Parathyroid adenoma (tissue), 2 donors: ENCODE measurements at regions not wholly inside any gene's neighbourhood (a gene's known extent, or its start where the extent isn't known, plus 50 kb on each side); places are given as distances from the start of the nearest gene placed in this dataset.

Source experiments
- H2AFZ ChIP-seq: fragments of 300-600 bp; sonication (generic); one replicate; pipeline ENCODE4 v1.7.0; 2017; ENCODE audit warnings: antibody characterized with exemption, mild to moderate bottlenecking
- H3K27ac ChIP-seq: fragments of 300-600 bp; sonication (generic); one replicate; pipeline ENCODE4 v1.7.0; 2017
- H3K27me3 ChIP-seq: fragments of 300-600 bp; sonication (generic); one replicate; pipeline ENCODE4 v1.7.0; 2017; ENCODE audit warnings: low read length; ENCODE audit not compliant: control insufficient read depth, insufficient read depth
- H3K36me3 ChIP-seq: fragments of 300-600 bp; sonication (generic); one replicate; pipeline ENCODE4 v1.7.0; 2017; ENCODE audit warnings: low read length; ENCODE audit not compliant: control insufficient read depth, insufficient read depth
- H3K4me1 ChIP-seq: fragments of 300-600 bp; sonication (generic); one replicate; pipeline ENCODE4 v1.7.0; 2017; ENCODE audit warnings: control low read depth
- H3K4me2 ChIP-seq: fragments of 300-600 bp; sonication (generic); one replicate; pipeline ENCODE4 v1.7.0; 2017; ENCODE audit warnings: low read length
- H3K4me3 ChIP-seq: fragments of 300-600 bp; sonication (generic); one replicate; pipeline ENCODE4 v1.7.0; 2017; ENCODE audit warnings: low read depth, low read length
- H3K79me2 ChIP-seq: fragments of 300-600 bp; sonication (generic); one replicate; pipeline ENCODE4 v1.7.0; 2017; ENCODE audit warnings: control low read depth
- H3K9ac ChIP-seq: fragments of 300-600 bp; sonication (generic); one replicate; pipeline ENCODE4 v1.7.0; 2017; ENCODE audit warnings: mild to moderate bottlenecking
- H3K9me3 ChIP-seq: fragments of 300-600 bp; sonication (generic); one replicate; pipeline ENCODE4 v1.7.0; 2017; ENCODE audit warnings: low read length; ENCODE audit not compliant: control insufficient read depth
- CTCF ChIP-seq: fragments of 300-600 bp; sonication (generic); IDR thresholded peaks from one replicate; pipeline ENCODE4 v1.7.0; 2017; ENCODE audit warnings: antibody characterized with exemption, mild to moderate bottlenecking
- donor health status: primary hyperparathyroidism.

GRCh38 chr20:48471176-48471575 lies 356.6 kb downstream of the PREX1 start:
- H3K27ac ChIP-seq: no peak overlapping the region
- H3K36me3 ChIP-seq: no peaks in the 10 kb centered on the region
- H3K27me3 ChIP-seq: no peaks in the 10 kb centered on the region
- no peak overlapping the region for H3K9ac ChIP-seq
- H3K4me3 ChIP-seq: no peak overlapping the region
- no peak overlapping the region for H3K4me2 ChIP-seq
- no peaks in the 10 kb centered on the region for H3K9me3 ChIP-seq
- H3K4me1 ChIP-seq: peaks cover 7% of the 10 kb centered on the region
- H3K79me2 ChIP-seq: no peaks in the 10 kb centered on the region
- TF ChIP-seq CTCF: no peak
- H2AFZ ChIP-seq: no peak overlapping the region

GRCh38 chr20:48470141-48470540 lies 357.7 kb downstream of the PREX1 start:
- Histone ChIP-seq H3K9me3 (no peaks in the 10 kb centered on the region), H3K4me1 (peaks cover 7% of the 10 kb centered on the region), H3K4me2 (no peak overlapping the region), H3K27me3 (no peaks in the 10 kb centered on the region), H3K27ac (no peak overlapping the region), H3K36me3 (no peaks in the 10 kb centered on the region), H3K79me2 (no peaks in the 10 kb centered on the region), H3K9ac (no peak overlapping the region), H3K4me3 (no peak overlapping the region), H2AFZ (no peak overlapping the region)
- no peak for TF ChIP-seq CTCF

- H3K79me2 ChIP-seq: no peaks in the 10 kb centered on the region
- no peak overlapping the region for H3K4me3 ChIP-seq
- H3K27ac ChIP-seq: no peak overlapping the region
- peaks cover 11% of the 10 kb centered on the region for H3K4me1 ChIP-seq
- H3K9ac ChIP-seq: no peak overlapping the region
- H2AFZ ChIP-seq: no peak overlapping the region
- H3K9me3 ChIP-seq: no peaks in the 10 kb centered on the region
- no peaks in the 10 kb centered on the region for H3K27me3 ChIP-seq
- H3K36me3 ChIP-seq: no peaks in the 10 kb centered on the region
- no peak overlapping the region for H3K4me2 ChIP-seq
- TF ChIP-seq CTCF: no peak
Measured at GRCh38 chr20:48469026-48469425, 358.8 kb downstream of the PREX1 start.

- Histone ChIP-seq H3K9ac (no peak overlapping the region), H3K36me3 (no peaks in the 10 kb centered on the region), H3K4me1 (peaks cover 15% of the 10 kb centered on the region), H3K4me3 (no peak overlapping the region), H3K79me2 (no peaks in the 10 kb centered on the region), H3K27me3 (no peaks in the 10 kb centered on the region), H2AFZ (peak overlapping the region; percentile 47), H3K4me2 (no peak overlapping the region), H3K9me3 (no peaks in the 10 kb centered on the region), H3K27ac (no peak overlapping the region)
- TF ChIP-seq CTCF: no peak
Measured at GRCh38 chr20:48468571-48468970, 359.2 kb downstream of the PREX1 start.

GRCh38 chr20:48467622-48468021 lies 360.2 kb downstream of the PREX1 start:
- H3K27ac ChIP-seq: no peak overlapping the region
- no peak overlapping the region for H3K4me3 ChIP-seq
- TF ChIP-seq CTCF: no peak
- H3K79me2 ChIP-seq: no peaks in the 10 kb centered on the region
- H3K4me2 ChIP-seq: no peak overlapping the region
- peak overlapping the region; percentile 34 for H2AFZ ChIP-seq
- peaks cover 25% of the 10 kb centered on the region for H3K4me1 ChIP-seq
- H3K9me3 ChIP-seq: no peaks in the 10 kb centered on the region
- no peak overlapping the region for H3K9ac ChIP-seq
- no peaks in the 10 kb centered on the region for H3K27me3 ChIP-seq
- H3K36me3 ChIP-seq: no peaks in the 10 kb centered on the region
